HG02588 (cell line): ENCODE measurements at regions not wholly inside any gene's neighbourhood (a gene's known extent, or its start where the extent isn't known, plus 50 kb on each side); places are given as distances from the start of the nearest gene placed in this dataset.
"Not testable (repeated sequence)": the region's sequence is repeated elsewhere in the genome, so short reads cannot be mapped to it uniquely, and the experiment has no call there.

Source experiments
- ATAC-seq: cut with Tn5 transposase; IDR thresholded peaks from one replicate; pipeline ENCODE4 v1.9.1; 2021; ENCODE audit warnings: mild to moderate bottlenecking, moderate library complexity; ENCODE audit not compliant: unreplicated experiment

- ATAC-seq: no peak
Observed at GRCh38 chr17:77531002-77531401, 390.2 kb downstream of the SEC14L1 start.

- no peak for ATAC-seq
Observed at GRCh38 chr17:77531641-77532040, 390.9 kb downstream of the SEC14L1 start.

- not testable (repeated sequence) for ATAC-seq
Observed at GRCh38 chr17:77533697-77534096, 392.9 kb downstream of the SEC14L1 start.

GRCh38 chr17:77534137-77534536, 393.4 kb downstream of the SEC14L1 start:
- ATAC-seq: no peak

- no peak for ATAC-seq
Observed at GRCh38 chr17:77535435-77535834, 394.7 kb downstream of the SEC14L1 start.

- ATAC-seq: no peak
Observed at GRCh38 chr17:77535892-77536291, 395.1 kb downstream of the SEC14L1 start.

GRCh38 chr17:77537566-77537965, 396.8 kb downstream of the SEC14L1 start:
- ATAC-seq: no peak

- ATAC-seq: no peak
Observed at GRCh38 chr17:77540531-77540930, 399.8 kb downstream of the SEC14L1 start.

GRCh38 chr17:77540975-77541374, 400.2 kb downstream of the SEC14L1 start:
- no peak for ATAC-seq

GRCh38 chr17:77542011-77542410, 401.2 kb downstream of the SEC14L1 start:
- ATAC-seq: no peak

- ATAC-seq: no peak
Observed at GRCh38 chr17:77542551-77543490, 402.1 kb downstream of the SEC14L1 start.

- no peak for ATAC-seq
Observed at GRCh38 chr17:77543801-77544200, 403.0 kb downstream of the SEC14L1 start.

- no peak for ATAC-seq
Observed at GRCh38 chr17:77544347-77545110, 403.8 kb downstream of the SEC14L1 start.

- ATAC-seq: no peak
Observed at GRCh38 chr17:77546772-77547241, 406.0 kb downstream of the SEC14L1 start.

- ATAC-seq: no peak
Observed at GRCh38 chr17:77548967-77549366, 408.2 kb downstream of the SEC14L1 start.

- ATAC-seq: no peak
Observed at GRCh38 chr17:77549726-77550366, 408.7 kb upstream of the TNRC6C start.

GRCh38 chr17:77553459-77554066, 404.9 kb upstream of the TNRC6C start:
- ATAC-seq: no peak

GRCh38 chr17:77555121-77555591, 403.3 kb upstream of the TNRC6C start:
- ATAC-seq: no peak

- no peak for ATAC-seq
Observed at GRCh38 chr17:77555741-77556291, 402.7 kb upstream of the TNRC6C start.

- ATAC-seq: no peak
Observed at GRCh38 chr17:77556383-77557061, 402.0 kb upstream of the TNRC6C start.
